ENCODE measurements at regions not wholly inside any gene's neighbourhood (a gene's known extent, or its start where the extent isn't known, plus 50 kb on each side); places are given as distances from the start of the nearest gene placed in this dataset.

GRCh38 chr16:51872524-51872923, 674.4 kb downstream of the TOX3 start:
- TF ChIP-seq POLR2A (IDR thresholded peaks at IDR 0.05; ENCODE audit: low read depth, low read length) (no peak), TAF1 (IDR thresholded peaks at IDR 0.05; ENCODE audit: borderline replicate concordance, low read depth, low read length) (no peak)

All from GM12892 (cell line).